ENCODE measurements at regions not wholly inside any gene's neighbourhood (a gene's known extent, or its start where the extent isn't known, plus 50 kb on each side); places are given as distances from the start of the nearest gene placed in this dataset.

- TF ChIP-seq ZBTB1 (tag by site-specific recombination; IDR thresholded peaks at IDR 0.05), result no peak
- TF ChIP-seq ZNF555 (tag by site-specific recombination; conservative IDR thresholded peaks at IDR 0.05), result no peak
- TF ChIP-seq YY1 (tag by site-specific recombination; IDR thresholded peaks at IDR 0.05), result no peak
- no peak for TF ChIP-seq ZNF558 (tag by site-specific recombination; IDR thresholded peaks at IDR 0.05)
- no peak for TF ChIP-seq ZFP3 (tag by site-specific recombination; IDR thresholded peaks at IDR 0.05; ENCODE audit: low read depth)
- no peak for TF ChIP-seq MZF1 (tag by site-specific recombination; IDR thresholded peaks at IDR 0.05; ENCODE audit: borderline replicate concordance)
- TF ChIP-seq ZBTB49 (tag by site-specific recombination; IDR thresholded peaks at IDR 0.05; ENCODE audit: low read depth), result no peak
- TF ChIP-seq CTCF (tag by site-specific recombination; IDR thresholded peaks at IDR 0.05), result no peak
- no peak for TF ChIP-seq ZNF658 (tag by site-specific recombination; IDR thresholded peaks at IDR 0.05)
- no peak for TF ChIP-seq HOXD13 (CRISPR knock-in tag; IDR thresholded peaks at IDR 0.05; ENCODE audit: borderline replicate concordance)
- no peak for TF ChIP-seq ZBTB7A (tag by site-specific recombination; IDR thresholded peaks at IDR 0.05; ENCODE audit: low read depth)
- no peak for TF ChIP-seq ELK4 (IDR thresholded peaks at IDR 0.05; ENCODE audit: borderline replicate concordance, low read depth, low read length)
Observed at GRCh38 chr21:14758849-14759248, 212.7 kb upstream of the SAMSN1 start.
